Trophoblast cell (in vitro differentiated cells and primary cell): ENCODE measurements at regions not wholly inside any gene's neighbourhood (a gene's known extent, or its start where the extent isn't known, plus 50 kb on each side); places are given as distances from the start of the nearest gene placed in this dataset.

Experiments
- DNase-seq, 2 donors: peaks; one replicate each; pipeline ENCODE4 v3.0.0-alpha.2; 2016
- H2AFZ ChIP-seq: 2 replicates; pipeline ENCODE4 v1.6.1; 2013; ENCODE audit warnings: low read length, moderate library complexity, mild to moderate bottlenecking; ENCODE audit not compliant: insufficient read depth, poor library complexity
- H2AK5ac ChIP-seq: 2 replicates; pipeline ENCODE4 v1.6.1; 2013; ENCODE audit warnings: mild to moderate bottlenecking, low read length
- H2BK120ac ChIP-seq: 2 replicates; pipeline ENCODE4 v1.6.1; 2013; ENCODE audit warnings: low read length, mild to moderate bottlenecking, moderate library complexity; ENCODE audit not compliant: insufficient read depth, poor library complexity
- H2BK12ac ChIP-seq: 2 replicates; pipeline ENCODE4 v1.6.1; 2013; ENCODE audit warnings: mild to moderate bottlenecking, low read length, moderate library complexity
- H2BK5ac ChIP-seq: 2 replicates; pipeline ENCODE4 v1.6.1; 2013; ENCODE audit warnings: low read length, low read depth, moderate library complexity, mild to moderate bottlenecking; ENCODE audit not compliant: poor library complexity
- H3K14ac ChIP-seq: 2 replicates; pipeline ENCODE4 v1.6.1; 2013; ENCODE audit warnings: mild to moderate bottlenecking, low read length
- H3K18ac ChIP-seq: 2 replicates; pipeline ENCODE4 v1.6.1; 2013; ENCODE audit warnings: mild to moderate bottlenecking, low read length
- H3K23ac ChIP-seq: 2 replicates; pipeline ENCODE4 v1.6.1; 2013; ENCODE audit warnings: low read length
- H3K27ac ChIP-seq: 2 replicates; pipeline ENCODE4 v1.5.1; 2013; ENCODE audit warnings: low read depth, mild to moderate bottlenecking, inconsistent platforms, low read length, moderate library complexity
- H3K27me3 ChIP-seq: 2 replicates; pipeline ENCODE4 v1.6.1; 2013; ENCODE audit warnings: inconsistent platforms, mild to moderate bottlenecking, low read length, moderate library complexity; ENCODE audit not compliant: insufficient read depth
- H3K36me3 ChIP-seq, 2 experiments: 1 replicate in 1 of 2; 2 replicates in 1 of 2; pipeline ENCODE4 v1.6.1; 2013; ENCODE audit warnings: low read length in 2 of 2, mild to moderate bottlenecking in 2 of 2, moderate library complexity in 1 of 2; ENCODE audit not compliant: insufficient read depth in 2 of 2, control insufficient read depth in 1 of 2
- H3K4ac ChIP-seq: 2 replicates; pipeline ENCODE4 v1.6.1; 2013; ENCODE audit warnings: low read depth, mild to moderate bottlenecking, low read length, moderate library complexity
- H3K4me1 ChIP-seq, 2 experiments: 1 replicate in 1 of 2; 2 replicates in 1 of 2; pipeline ENCODE4 v1.6.1; 2013; ENCODE audit warnings: low read length in 2 of 2, mild to moderate bottlenecking in 2 of 2, moderate library complexity in 1 of 2; ENCODE audit not compliant: insufficient read depth in 2 of 2, control insufficient read depth in 1 of 2
- H3K4me2 ChIP-seq: 2 replicates; pipeline ENCODE4 v1.6.1; 2013; ENCODE audit warnings: inconsistent platforms, mild to moderate bottlenecking, low read length, moderate library complexity
- H3K4me3 ChIP-seq: 2 replicates; pipeline ENCODE4 v1.5.1; 2013; ENCODE audit warnings: mild to moderate bottlenecking, low read depth, low read length, inconsistent platforms
- H3K79me1 ChIP-seq: one replicate; pipeline ENCODE4 v1.6.1; 2013; ENCODE audit warnings: low read length
- H3K79me2 ChIP-seq: 2 replicates; pipeline ENCODE4 v1.6.1; 2013; ENCODE audit warnings: low read length, mild to moderate bottlenecking; ENCODE audit not compliant: control insufficient read depth, insufficient read depth, poor library complexity
- H3K9ac ChIP-seq: 2 replicates; pipeline ENCODE4 v1.6.1; 2013; ENCODE audit warnings: mild to moderate bottlenecking, low read length
- H3K9me3 ChIP-seq: 2 replicates; pipeline ENCODE4 v1.6.1; 2013; ENCODE audit warnings: low read depth, mild to moderate bottlenecking, control low read depth, inconsistent platforms, low read length; ENCODE audit not compliant: insufficient read depth
- H4K12ac ChIP-seq: 2 replicates; pipeline ENCODE4 v1.6.1; 2013; ENCODE audit warnings: low read depth, mild to moderate bottlenecking, low read length, moderate library complexity
- H4K8ac ChIP-seq: 2 replicates; pipeline ENCODE4 v1.6.1; 2013; ENCODE audit warnings: low read depth, mild to moderate bottlenecking, low read length, moderate library complexity
- H4K91ac ChIP-seq: one replicate; pipeline ENCODE4 v1.6.1; 2013; ENCODE audit warnings: low read depth, mild to moderate bottlenecking, low read length, moderate library complexity
- WGBS: extraction: QIAGEN DNeasy Blood & Tissue Kit; methylation state at CpG from one replicate; pipeline ENCODE4 v1.1.7; 2013; ENCODE audit warnings: missing lambda C conversion rate; ENCODE audit not compliant: insufficient read length, insufficient coverage; ENCODE audit errors: extremely low coverage; 5-methylcytosine and 5-hydroxymethylcytosine counted together

GRCh38 chr1:239067058-239067457, 319.3 kb upstream of the CHRM3 start:
- no peak overlapping the region for H3K14ac ChIP-seq
- no peak overlapping the region for H2AFZ ChIP-seq
- H3K4me2 ChIP-seq: no peak overlapping the region
- H3K23ac ChIP-seq: no peak overlapping the region
- no peaks in the 10 kb centered on the region for H3K79me1 ChIP-seq
- no peak overlapping the region for H2BK12ac ChIP-seq
- no peak overlapping the region for H2AK5ac ChIP-seq
- no CpG with 5 or more reads among the region's 1 CpG for WGBS
- no peaks in the 10 kb centered on the region for H3K79me2 ChIP-seq
- no peak overlapping the region for H3K27ac ChIP-seq
- DNase-seq: no peak
- no peaks in the 10 kb centered on the region for H3K36me3 ChIP-seq
- H3K4me3 ChIP-seq: no peak overlapping the region
- H3K9ac ChIP-seq: no peak overlapping the region
- H3K18ac ChIP-seq: no peak overlapping the region
- no peak overlapping the region for H4K91ac ChIP-seq
- no peaks in the 10 kb centered on the region for H3K27me3 ChIP-seq
- H4K12ac ChIP-seq: no peak overlapping the region
- no peak overlapping the region for H4K8ac ChIP-seq
- H2BK5ac ChIP-seq: no peak overlapping the region
- H3K9me3 ChIP-seq: no peaks in the 10 kb centered on the region
- H3K4ac ChIP-seq: no peak overlapping the region
- no peaks in the 10 kb centered on the region for H3K4me1 ChIP-seq
- no peak overlapping the region for H2BK120ac ChIP-seq

- H4K91ac ChIP-seq: no peak overlapping the region
- no CpG with 5 or more reads among the region's 7 CpGs for WGBS
- H3K9ac ChIP-seq: no peak overlapping the region
- H3K27me3 ChIP-seq: no peaks in the 10 kb centered on the region
- H2BK120ac ChIP-seq: no peak overlapping the region
- no peak overlapping the region for H4K12ac ChIP-seq
- H4K8ac ChIP-seq: no peak overlapping the region
- no peak overlapping the region for H3K27ac ChIP-seq
- no peaks in the 10 kb centered on the region for H3K36me3 ChIP-seq
- H3K23ac ChIP-seq: no peak overlapping the region
- no peak overlapping the region for H2BK12ac ChIP-seq
- no peak overlapping the region for H2BK5ac ChIP-seq
- no peaks in the 10 kb centered on the region for H3K4me1 ChIP-seq
- H3K9me3 ChIP-seq: no peaks in the 10 kb centered on the region
- no peak overlapping the region for H2AK5ac ChIP-seq
- H3K4ac ChIP-seq: no peak overlapping the region
- no peak overlapping the region for H2AFZ ChIP-seq
- no peak overlapping the region for H3K18ac ChIP-seq
- no peak overlapping the region for H3K4me2 ChIP-seq
- no peaks in the 10 kb centered on the region for H3K79me1 ChIP-seq
- no peaks in the 10 kb centered on the region for H3K79me2 ChIP-seq
- DNase-seq: no peak
- H3K4me3 ChIP-seq: no peak overlapping the region
- H3K14ac ChIP-seq: no peak overlapping the region
Measured at GRCh38 chr1:239061770-239062169, 324.6 kb upstream of the CHRM3 start.

- H3K23ac ChIP-seq: no peak overlapping the region
- H3K36me3 ChIP-seq: no peaks in the 10 kb centered on the region
- no peaks in the 10 kb centered on the region for H3K79me2 ChIP-seq
- no peaks in the 10 kb centered on the region for H3K9me3 ChIP-seq
- no peak overlapping the region for H4K91ac ChIP-seq
- no peak overlapping the region for H3K14ac ChIP-seq
- no peak overlapping the region for H3K4me2 ChIP-seq
- no peak overlapping the region for H3K4ac ChIP-seq
- no peaks in the 10 kb centered on the region for H3K79me1 ChIP-seq
- H3K4me3 ChIP-seq: no peak overlapping the region
- no peak overlapping the region for H3K18ac ChIP-seq
- no peak overlapping the region for H4K8ac ChIP-seq
- H2AK5ac ChIP-seq: no peak overlapping the region
- H3K27me3 ChIP-seq: no peaks in the 10 kb centered on the region
- no peak overlapping the region for H2BK120ac ChIP-seq
- DNase-seq: no peak
- no CpG with 5 or more reads among the region's 6 CpGs for WGBS
- H3K9ac ChIP-seq: no peak overlapping the region
- no peak overlapping the region for H2BK5ac ChIP-seq
- H3K27ac ChIP-seq: no peak overlapping the region
- H2AFZ ChIP-seq: no peak overlapping the region
- no peak overlapping the region for H4K12ac ChIP-seq
- no peaks in the 10 kb centered on the region for H3K4me1 ChIP-seq
- no peak overlapping the region for H2BK12ac ChIP-seq
Measured at GRCh38 chr1:239058190-239058589, 328.2 kb upstream of the CHRM3 start.

GRCh38 chr1:239056940-239057339, 329.4 kb upstream of the CHRM3 start:
- no peak overlapping the region for H3K9ac ChIP-seq
- H3K23ac ChIP-seq: no peak overlapping the region
- H2BK120ac ChIP-seq: no peak overlapping the region
- H3K4me1 ChIP-seq: no peaks in the 10 kb centered on the region
- no peak overlapping the region for H2AFZ ChIP-seq
- H3K14ac ChIP-seq: no peak overlapping the region
- H4K91ac ChIP-seq: no peak overlapping the region
- no peak overlapping the region for H3K4ac ChIP-seq
- H2AK5ac ChIP-seq: no peak overlapping the region
- H3K4me3 ChIP-seq: no peak overlapping the region
- H3K79me1 ChIP-seq: no peaks in the 10 kb centered on the region
- H4K12ac ChIP-seq: no peak overlapping the region
- H2BK5ac ChIP-seq: no peak overlapping the region
- H3K4me2 ChIP-seq: no peak overlapping the region
- no peak overlapping the region for H2BK12ac ChIP-seq
- H3K27me3 ChIP-seq: no peaks in the 10 kb centered on the region
- H3K18ac ChIP-seq: no peak overlapping the region
- H4K8ac ChIP-seq: no peak overlapping the region
- H3K9me3 ChIP-seq: no peaks in the 10 kb centered on the region
- WGBS: no CpG with 5 or more reads among the region's 3 CpGs
- no peak overlapping the region for H3K27ac ChIP-seq
- no peaks in the 10 kb centered on the region for H3K79me2 ChIP-seq
- no peaks in the 10 kb centered on the region for H3K36me3 ChIP-seq
- no peak for DNase-seq
